ENCODE measurements at regions not wholly inside any gene's neighbourhood (a gene's known extent, or its start where the extent isn't known, plus 50 kb on each side); places are given as distances from the start of the nearest gene placed in this dataset.
"Not testable (repeated sequence)": the region's sequence is repeated elsewhere in the genome, so short reads cannot be mapped to it uniquely, and the experiment has no call there.

- no peak for DNase-seq (ENCODE audit: low read depth, low spot score)
- no peak overlapping the region for H3K27ac ChIP-seq
Observed at GRCh38 chr13:61898207-61898606, 482.6 kb upstream of the PCDH20 start.

- DNase-seq (ENCODE audit: low read depth, low spot score), result no peak
- H3K27ac ChIP-seq, result no peak overlapping the region
Observed at GRCh38 chr13:61891401-61891800, 475.8 kb upstream of the PCDH20 start.

- H3K27ac ChIP-seq, result no peak overlapping the region
- DNase-seq (ENCODE audit: low read depth, low spot score), result no peak
Observed at GRCh38 chr13:61884830-61885229, 469.2 kb upstream of the PCDH20 start.

GRCh38 chr13:61880578-61881283 lies 465.1 kb upstream of the PCDH20 start:
- DNase-seq (ENCODE audit: low read depth, low spot score), result no peak

GRCh38 chr13:61878565-61878964 lies 462.9 kb upstream of the PCDH20 start:
- DNase-seq (ENCODE audit: low read depth, low spot score); H3K27ac ChIP-seq: not testable (repeated sequence)

More at GRCh38 chr13:61880578-61881283, 465.1 kb upstream of the PCDH20 start:
- H3K27ac ChIP-seq, result no peak overlapping the region

GRCh38 chr13:61874970-61875579 lies 459.4 kb upstream of the PCDH20 start:
- no peak overlapping the region for H3K27ac ChIP-seq
- DNase-seq (ENCODE audit: low read depth, low spot score), result no peak

- H3K27ac ChIP-seq, result no peak overlapping the region
- no peak for DNase-seq (ENCODE audit: low read depth, low spot score)
Observed at GRCh38 chr13:61873717-61874116, 458.1 kb upstream of the PCDH20 start.

- no peak overlapping the region for H3K27ac ChIP-seq
Observed at GRCh38 chr13:61857198-61857597, 441.5 kb upstream of the PCDH20 start.

GRCh38 chr13:61852116-61852619 lies 436.5 kb upstream of the PCDH20 start:
- no peak overlapping the region for H3K27ac ChIP-seq
- no peak for DNase-seq (ENCODE audit: low read depth, low spot score)

More at GRCh38 chr13:61857198-61857597, 441.5 kb upstream of the PCDH20 start:
- DNase-seq (ENCODE audit: low read depth, low spot score), result no peak

GRCh38 chr13:61850794-61851193 lies 435.1 kb upstream of the PCDH20 start:
- no peak for DNase-seq (ENCODE audit: low read depth, low spot score)
- H3K27ac ChIP-seq, result no peak overlapping the region

GRCh38 chr13:61838568-61838967 lies 422.9 kb upstream of the PCDH20 start:
- no peak overlapping the region for H3K27ac ChIP-seq
- DNase-seq (ENCODE audit: low read depth, low spot score), result no peak

GRCh38 chr13:61833228-61833627 lies 417.6 kb upstream of the PCDH20 start:
- H3K27ac ChIP-seq, result no peak overlapping the region
- no peak for DNase-seq (ENCODE audit: low read depth, low spot score)

GRCh38 chr13:61831026-61831425 lies 415.4 kb upstream of the PCDH20 start:
- H3K27ac ChIP-seq, result no peak overlapping the region
- DNase-seq (ENCODE audit: low read depth, low spot score), result no peak

GRCh38 chr13:61830475-61830874 lies 414.8 kb upstream of the PCDH20 start:
- DNase-seq (ENCODE audit: low read depth, low spot score), result no peak
- no peak overlapping the region for H3K27ac ChIP-seq

GRCh38 chr13:61824168-61824567 lies 408.5 kb upstream of the PCDH20 start:
- no peak overlapping the region for H3K27ac ChIP-seq
- no peak for DNase-seq (ENCODE audit: low read depth, low spot score)

- H3K27ac ChIP-seq, result no peak overlapping the region
- no peak for DNase-seq (ENCODE audit: low read depth, low spot score)
Observed at GRCh38 chr13:61812286-61812685, 396.6 kb upstream of the PCDH20 start.

- DNase-seq (ENCODE audit: low read depth, low spot score), result no peak
Observed at GRCh38 chr13:61810065-61810464, 394.4 kb upstream of the PCDH20 start.

GRCh38 chr13:61797397-61797796 lies 381.7 kb upstream of the PCDH20 start:
- H3K27ac ChIP-seq, result no peak overlapping the region
- DNase-seq (ENCODE audit: low read depth, low spot score), result no peak

More at GRCh38 chr13:61810065-61810464, 394.4 kb upstream of the PCDH20 start:
- H3K27ac ChIP-seq, result no peak overlapping the region

GRCh38 chr13:61795580-61795979 lies 379.9 kb upstream of the PCDH20 start:
- H3K27ac ChIP-seq, result no peak overlapping the region
- DNase-seq (ENCODE audit: low read depth, low spot score), result no peak

- no peak for DNase-seq (ENCODE audit: low read depth, low spot score)
- no peak overlapping the region for H3K27ac ChIP-seq
Observed at GRCh38 chr13:61779456-61779855, 363.8 kb upstream of the PCDH20 start.

- no peak overlapping the region for H3K27ac ChIP-seq
- no peak for DNase-seq (ENCODE audit: low read depth, low spot score)
Observed at GRCh38 chr13:61778531-61778930, 362.9 kb upstream of the PCDH20 start.

GRCh38 chr13:61777899-61778298 lies 362.2 kb upstream of the PCDH20 start:
- H3K27ac ChIP-seq, result no peak overlapping the region
- DNase-seq (ENCODE audit: low read depth, low spot score), result no peak
